Activated gamma-delta T cell (primary cell): ENCODE measurements at regions not wholly inside any gene's neighbourhood (a gene's known extent, or its start where the extent isn't known, plus 50 kb on each side); places are given as distances from the start of the nearest gene placed in this dataset.

ENCODE experiments used
- DNase-seq: peaks from one replicate; lab custom pipeline; 2025; lab: John Stamatoyannopoulos, UW

- DNase-seq: no peak
Observed at GRCh38 chr2:118565786-118566540, 281.5 kb downstream of the EN1 start.

- no peak for DNase-seq
Observed at GRCh38 chr2:118565301-118565700, 282.1 kb downstream of the EN1 start.

GRCh38 chr2:118562144-118562543, 285.3 kb downstream of the EN1 start:
- DNase-seq: no peak

GRCh38 chr2:118558846-118559245, 288.6 kb downstream of the EN1 start:
- no peak for DNase-seq

- no peak for DNase-seq
Observed at GRCh38 chr2:118557791-118558190, 289.7 kb downstream of the EN1 start.

- no peak for DNase-seq
Observed at GRCh38 chr2:118557016-118557415, 290.4 kb downstream of the EN1 start.

- DNase-seq: no peak
Observed at GRCh38 chr2:118554616-118555015, 292.8 kb downstream of the EN1 start.

GRCh38 chr2:118549503-118549902, 297.9 kb downstream of the EN1 start:
- no peak for DNase-seq

GRCh38 chr2:118548880-118549488, 298.5 kb downstream of the EN1 start:
- DNase-seq: no peak

GRCh38 chr2:118539290-118539689, 308.2 kb downstream of the EN1 start:
- no peak for DNase-seq

GRCh38 chr2:118536306-118536705, 311.1 kb downstream of the EN1 start:
- no peak for DNase-seq

- no peak for DNase-seq
Observed at GRCh38 chr2:118535818-118536212, 311.6 kb downstream of the EN1 start.

- no peak for DNase-seq
Observed at GRCh38 chr2:118535171-118535817, 312.2 kb downstream of the EN1 start.

- no peak for DNase-seq
Observed at GRCh38 chr2:118530976-118531375, 316.5 kb downstream of the EN1 start.

- DNase-seq: no peak
Observed at GRCh38 chr2:118529908-118530599, 317.4 kb downstream of the EN1 start.

- DNase-seq: no peak
Observed at GRCh38 chr2:118527571-118527970, 319.9 kb downstream of the EN1 start.

- no peak for DNase-seq
Observed at GRCh38 chr2:118525346-118525745, 322.1 kb downstream of the EN1 start.

GRCh38 chr2:118524911-118525310, 322.5 kb downstream of the EN1 start:
- no peak for DNase-seq

- DNase-seq: no peak
Observed at GRCh38 chr2:118523761-118524160, 323.7 kb downstream of the EN1 start.

- no peak for DNase-seq
Observed at GRCh38 chr2:118521960-118522359, 325.5 kb downstream of the EN1 start.

GRCh38 chr2:118521272-118521671, 326.2 kb downstream of the EN1 start:
- no peak for DNase-seq

- DNase-seq: no peak
Observed at GRCh38 chr2:118520246-118520645, 327.2 kb downstream of the EN1 start.

GRCh38 chr2:118519511-118519910, 327.9 kb downstream of the EN1 start:
- no peak for DNase-seq
